HPDE6-E6E7 (cell line): ENCODE measurements at regions not wholly inside any gene's neighbourhood (a gene's known extent, or its start where the extent isn't known, plus 50 kb on each side); places are given as distances from the start of the nearest gene placed in this dataset.

Experiments used
- DNase-seq: peaks from one replicate; pipeline ENCODE4 v3.0.0; 2011; ENCODE audit warnings: missing footprints; ENCODE audit errors: extremely low spot score

- DNase-seq = no peak
Measured at GRCh38 chr6:96465321-96465903, 56.2 kb upstream of the UFL1 start.

- DNase-seq = no peak
Measured at GRCh38 chr6:96466147-96466863, 55.3 kb upstream of the UFL1 start.

- DNase-seq = no peak
Measured at GRCh38 chr6:96467814-96468213, 53.8 kb upstream of the UFL1 start.

GRCh38 chr6:96468281-96468680 lies 53.3 kb upstream of the UFL1 start:
- no peak for DNase-seq

GRCh38 chr6:96468681-96469224 lies 52.9 kb upstream of the UFL1 start:
- no peak for DNase-seq

- DNase-seq = no peak
Measured at GRCh38 chr6:96469312-96469711, 52.3 kb upstream of the UFL1 start.

- no peak for DNase-seq
Measured at GRCh38 chr6:96470296-96470695, 51.3 kb upstream of the UFL1 start.
